HUDEP-2 (cell line): ENCODE measurements at regions not wholly inside any gene's neighbourhood (a gene's known extent, or its start where the extent isn't known, plus 50 kb on each side); places are given as distances from the start of the nearest gene placed in this dataset.
"Not testable (repeated sequence)": the region's sequence is repeated elsewhere in the genome, so short reads cannot be mapped to it uniquely, and the experiment has no call there.

ENCODE experiments used
- DNase-seq, 76 experiments: peaks; one replicate each; lab custom pipeline; 2025; ENCODE audit not compliant: unreplicated experiment in 76 of 76; lab: John Stamatoyannopoulos, UW

GRCh38 chr2:138298120-138298814 is 203.3 kb upstream of the SPOPL start:
- DNase-seq: no peak

DNA sequence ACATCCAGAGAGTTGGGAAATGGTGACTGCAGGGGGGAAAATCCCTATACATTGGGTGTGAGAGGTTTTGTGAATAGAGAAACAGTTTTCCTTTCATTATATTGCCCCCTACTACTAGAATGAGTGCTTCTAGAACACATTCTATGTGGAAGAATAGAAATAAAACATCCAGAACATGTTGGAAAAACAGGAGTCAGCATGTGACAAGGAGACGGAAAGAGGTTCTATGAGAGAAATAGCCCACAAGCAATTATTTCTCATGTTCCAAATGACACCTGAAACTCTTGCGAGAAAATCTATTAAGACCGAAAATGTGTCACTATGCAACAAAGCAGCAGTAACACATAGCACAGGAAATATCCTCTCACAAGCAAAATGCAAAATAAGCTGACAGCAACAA is 202.7 kb upstream of the SPOPL start:
- DNase-seq: no peak

GRCh38 chr2:138306626-138307025 is 194.9 kb upstream of the SPOPL start:
- DNase-seq: no peak

GRCh38 chr2:138307099-138307498 is 194.5 kb upstream of the SPOPL start:
- DNase-seq: no peak

DNA sequence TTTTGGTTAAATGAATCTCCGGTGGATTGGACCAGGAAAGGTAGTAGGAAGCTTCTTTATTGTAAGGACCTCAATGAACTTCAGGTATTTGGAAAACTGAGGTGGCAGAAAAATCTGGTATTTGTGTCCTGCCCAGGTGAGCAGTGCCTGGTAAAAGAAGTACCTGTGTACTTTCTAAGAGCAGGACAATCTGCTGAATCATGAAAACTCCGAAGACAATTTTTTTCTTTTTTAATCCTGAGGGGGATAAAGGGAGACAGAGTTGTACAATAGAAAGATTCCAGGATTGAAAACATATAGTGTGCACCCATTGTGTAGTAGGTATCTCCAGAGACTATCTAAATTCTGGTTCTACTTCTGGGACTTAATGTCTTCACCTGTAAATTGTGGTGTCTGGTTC is 191.8 kb upstream of the SPOPL start:
- no peak for DNase-seq

DNA sequence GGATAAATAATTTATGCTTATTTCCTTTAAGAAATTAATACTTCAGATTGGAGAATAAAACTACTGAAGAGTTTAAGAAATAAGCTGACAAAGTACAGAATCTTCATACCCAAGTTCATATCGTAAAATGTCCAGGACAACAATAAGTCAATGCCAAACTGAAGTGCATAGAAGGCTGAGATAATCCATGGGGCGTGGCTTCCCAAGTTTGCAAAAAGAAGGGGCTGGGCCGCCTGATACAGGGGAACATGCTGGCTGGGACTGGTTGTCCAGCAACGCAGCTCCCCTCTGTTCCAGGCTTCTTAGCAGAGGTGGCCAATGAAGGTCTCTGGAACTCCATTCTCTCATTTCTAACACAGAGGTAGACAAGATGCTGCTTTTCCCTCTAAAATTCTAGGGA is 189.5 kb upstream of the SPOPL start:
- no peak for DNase-seq

GRCh38 chr2:138315619-138316018 is 186.0 kb upstream of the SPOPL start:
- not testable (repeated sequence) for DNase-seq

- no peak for DNase-seq
Observed at GRCh38 chr2:138319616-138320015, 182.0 kb upstream of the SPOPL start.

DNA sequence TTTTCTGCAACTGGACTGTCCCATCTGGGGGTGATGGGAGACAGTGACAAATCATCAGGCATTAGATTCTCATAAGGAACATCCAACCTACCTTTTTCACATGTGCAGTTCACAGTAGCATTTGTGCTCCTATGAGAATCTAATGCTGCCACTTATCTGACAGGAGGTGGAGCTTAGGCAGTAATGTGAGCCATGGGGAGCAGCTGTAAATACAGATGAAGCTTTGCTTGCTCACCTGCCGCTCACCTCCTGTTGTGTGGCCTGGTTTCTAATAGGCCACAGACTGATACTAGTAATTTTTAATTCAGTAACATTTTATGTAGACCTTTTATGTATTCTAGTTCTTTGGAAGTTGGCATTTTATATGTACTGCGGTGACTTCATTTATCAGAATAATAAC is 180.1 kb upstream of the SPOPL start:
- DNase-seq: no peak

GRCh38 chr2:138323382-138324067 is 178.0 kb upstream of the SPOPL start:
- DNase-seq: no peak

GRCh38 chr2:138324068-138324771 is 177.3 kb upstream of the SPOPL start:
- DNase-seq: no peak

- no peak for DNase-seq
Observed at GRCh38 chr2:138327967-138328366, 173.6 kb upstream of the SPOPL start.

DNA sequence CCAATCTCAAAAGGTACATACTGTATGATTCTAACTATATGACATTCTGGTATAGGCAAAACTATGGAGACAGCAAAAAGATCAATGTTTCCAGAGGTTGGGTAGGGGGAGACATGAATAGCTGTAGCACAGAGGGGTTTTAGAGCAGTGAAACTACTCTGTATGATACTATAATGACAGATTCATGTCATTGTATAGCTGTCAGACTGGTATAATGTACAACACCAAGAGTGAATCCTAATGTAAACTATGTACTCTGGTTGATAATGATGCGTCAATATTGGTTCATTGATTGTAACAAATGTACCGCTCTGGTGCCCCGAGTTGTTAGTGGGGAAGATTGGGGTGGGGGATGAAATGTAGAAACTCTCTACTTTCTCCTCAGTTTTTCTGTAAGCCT is 172.4 kb upstream of the SPOPL start:
- no peak for DNase-seq

DNA sequence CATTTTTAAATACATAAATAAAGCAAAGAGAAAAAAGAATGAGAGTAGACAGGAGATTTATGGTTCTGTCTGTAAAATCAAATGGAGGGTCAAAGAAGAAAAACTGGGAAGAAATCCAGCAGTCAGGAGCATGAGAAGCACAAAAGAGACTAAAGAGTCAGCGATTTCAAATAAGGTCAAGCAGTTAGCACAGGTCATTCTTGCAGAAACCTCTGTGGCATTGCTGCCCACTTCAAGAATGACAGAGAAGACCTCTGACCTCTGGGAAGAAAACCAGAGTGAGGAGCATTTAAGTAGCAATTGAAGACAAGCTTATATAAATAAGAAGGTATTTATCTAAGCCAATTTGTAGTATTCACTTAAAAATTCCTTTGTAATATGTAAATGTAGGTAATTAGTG is 172.0 kb upstream of the SPOPL start:
- DNase-seq: no peak

- no peak for DNase-seq
Observed at GRCh38 chr2:138333121-138333520, 168.4 kb upstream of the SPOPL start.

- DNase-seq: no peak
Observed at GRCh38 chr2:138333677-138334076, 167.9 kb upstream of the SPOPL start.

- DNase-seq: no peak
Observed at GRCh38 chr2:138334323-138334722, 167.2 kb upstream of the SPOPL start.

- DNase-seq: no peak
Observed at GRCh38 chr2:138335036-138335435, 166.5 kb upstream of the SPOPL start.

- DNase-seq: no peak
Observed at GRCh38 chr2:138336146-138336545, 165.4 kb upstream of the SPOPL start.

- no peak for DNase-seq
Observed at GRCh38 chr2:138355244-138355643, 146.3 kb upstream of the SPOPL start.

- DNase-seq: no peak
Observed at GRCh38 chr2:138356178-138356577, 145.4 kb upstream of the SPOPL start.

DNA sequence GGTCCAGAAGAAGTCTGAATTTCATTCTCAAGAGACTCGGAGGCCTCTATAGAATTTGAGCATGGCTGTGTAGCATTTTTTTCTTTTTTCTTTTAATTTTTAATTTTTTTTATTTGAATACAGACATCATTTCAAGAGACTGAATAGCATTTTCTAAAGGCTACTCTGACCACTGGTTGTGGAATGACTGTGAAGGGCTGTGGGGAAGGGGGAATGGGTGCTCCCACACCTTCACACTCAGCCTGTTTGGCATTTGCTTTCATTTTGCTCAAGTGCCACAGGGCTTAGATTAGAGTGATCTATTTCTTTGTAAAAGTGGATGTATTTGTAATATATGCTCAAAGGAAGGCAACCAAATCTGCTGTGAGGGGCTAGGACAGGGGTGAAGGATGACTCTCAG is 142.0 kb upstream of the SPOPL start:
- no peak for DNase-seq
